ENCODE measurements at regions not wholly inside any gene's neighbourhood (a gene's known extent, or its start where the extent isn't known, plus 50 kb on each side); places are given as distances from the start of the nearest gene placed in this dataset.

- no peaks in the 10 kb centered on the region for H3K27me3 ChIP-seq (ENCODE audit: control insufficient read depth in 2 of 2, insufficient read depth in 2 of 2, low read length in 2 of 2)
- TF ChIP-seq ZNF408 (CRISPR knock-in tag; IDR thresholded peaks at IDR 0.05; ENCODE audit: low read depth) (no peak), ZNF253 (CRISPR knock-in tag; conservative IDR thresholded peaks at IDR 0.05) (no peak), ZKSCAN8 (CRISPR knock-in tag; IDR thresholded peaks at IDR 0.05) (no peak), ZC3H4 (CRISPR knock-in tag; IDR thresholded peaks at IDR 0.05; ENCODE audit: borderline replicate concordance) (no peak), ZNF699 (CRISPR knock-in tag; IDR thresholded peaks at IDR 0.05; ENCODE audit: insufficient replicate concordance) (no peak), SIN3A (IDR thresholded peaks at IDR 0.05; ENCODE audit: borderline replicate concordance in 2 of 2, control insufficient read depth in 1 of 2, low read depth in 2 of 2, low read length in 2 of 2) (no peak), POLR2A (conservative IDR thresholded peaks at IDR 0.05) (no peak), PREB (CRISPR knock-in tag; IDR thresholded peaks at IDR 0.05) (no peak), SRSF9 (IDR thresholded peaks at IDR 0.05; ENCODE audit: borderline replicate concordance, low read depth, low read length) (no peak), HOMEZ (CRISPR knock-in tag; IDR thresholded peaks at IDR 0.05) (no peak), NR2C1 (IDR thresholded peaks at IDR 0.05) (no peak), NR2C1 (tag; IDR thresholded peaks at IDR 0.05) (no peak), GABPA (tag; conservative IDR thresholded peaks at IDR 0.05; ENCODE audit: low read depth) (no peak), TBL1XR1 (IDR thresholded peaks at IDR 0.05; ENCODE audit: low read length in 2 of 2) (no peak), PYGO2 (tag; IDR thresholded peaks at IDR 0.05) (no peak), NR2C2 (CRISPR knock-in tag; IDR thresholded peaks at IDR 0.05) (no peak), NR2C2 (tag; IDR thresholded peaks at IDR 0.05) (no peak), KLF1 (tag; IDR thresholded peaks at IDR 0.05) (no peak)
- H2AFZ ChIP-seq (ENCODE audit: low read depth, low read length) = no peak overlapping the region
- DNase-seq (ENCODE audit: extremely low read depth in 1 of 4, low spot score in 3 of 4) (no peak), ATAC-seq (no peak), FAIRE-seq (no peak)
- H3K79me2 ChIP-seq (ENCODE audit: control insufficient read depth, insufficient read depth, low read length) = no peaks in the 10 kb centered on the region
- WGBS (ENCODE audit: insufficient coverage, low coverage, missing lambda C conversion rate) = 6% methylated on average over 2 of the region's 2 CpGs
- no peak overlapping the region for H3K27ac ChIP-seq (ENCODE audit: extremely low read depth, low read depth, low read length)
- in situ Hi-C loops (cut with MboI) = no loop called here
- no peaks in the 10 kb centered on the region for H3K9me1 ChIP-seq (ENCODE audit: control insufficient read depth, insufficient read depth, low read length)
- H3K9me3 ChIP-seq (replicated peaks; ENCODE audit: control insufficient read depth, insufficient read depth, low read depth, low read length) = no peaks in the 10 kb centered on the region
- no peak overlapping the region for H3K4me2 ChIP-seq (ENCODE audit: insufficient read depth, low read length)
- H4K20me1 ChIP-seq (replicated peaks; ENCODE audit: control insufficient read depth, insufficient read depth, low read length) = no peaks in the 10 kb centered on the region
- BruUV-seq (replicated peaks) = no TSS peak
- ChIA-PET POLR2A (no interaction called here), CTCF (ENCODE audit: low intra/inter-chr PET ratio) (no interaction called here)
- H3K4me1 ChIP-seq (replicated peaks in 1 of 2; ENCODE audit: control insufficient read depth in 2 of 2, insufficient read depth in 2 of 2, low read length in 2 of 2) = no peaks in the 10 kb centered on the region
- intact Hi-C loops (cut with micrococcal nuclease) = no loop called here
- no peak overlapping the region for H3K9ac ChIP-seq (ENCODE audit: insufficient read depth in 1 of 2, low read depth in 2 of 2, low read length in 2 of 2)
- H3K4me3 ChIP-seq = no peak overlapping the region
- no peaks in the 10 kb centered on the region for H3K36me3 ChIP-seq (ENCODE audit: control insufficient read depth, insufficient read depth, low read length)
Observed at GRCh38 chr6:128720891-128721290, 162.0 kb upstream of the LAMA2 start.
